ENCODE measurements at regions not wholly inside any gene's neighbourhood (a gene's known extent, or its start where the extent isn't known, plus 50 kb on each side); places are given as distances from the start of the nearest gene placed in this dataset.

- TF ChIP-seq RAD21 (conservative IDR thresholded peaks at IDR 0.05) (no peak), SMC3 (conservative IDR thresholded peaks at IDR 0.05; ENCODE audit: poor library complexity) (no peak)
Observed at GRCh38 chr3:69669070-69669469, 70.2 kb upstream of the MITF start (continued).

GRCh38 chr3:69665026-69665737 lies 74.1 kb upstream of the MITF start:
- H3K27ac ChIP-seq (ENCODE audit: low read length), result peak overlapping the region; percentile 14
- H4K20me1 ChIP-seq (ENCODE audit: insufficient read depth), result no peaks in the 10 kb centered on the region
- H2AFZ ChIP-seq (ENCODE audit: low read depth, low read length), result no peak overlapping the region
- no peaks in the 10 kb centered on the region for H3F3A ChIP-seq (ENCODE audit: insufficient read depth, low read length, poor library complexity, severe bottlenecking)
- H3K9me3 ChIP-seq (ENCODE audit: low read length), result no peaks in the 10 kb centered on the region
- H3K79me2 ChIP-seq (replicated peaks; ENCODE audit: insufficient read depth, low read length), result no peaks in the 10 kb centered on the region
- no peak overlapping the region for H3K9ac ChIP-seq (ENCODE audit: low read length)
- no peak overlapping the region for H3K4me2 ChIP-seq (ENCODE audit: low read length)
- no peaks in the 10 kb centered on the region for H3K9me2 ChIP-seq (ENCODE audit: insufficient read depth, low read length)
- no peaks in the 10 kb centered on the region for H3K27me3 ChIP-seq (ENCODE audit: insufficient read depth, low read depth, low read length)
- no peaks in the 10 kb centered on the region for H3K36me3 ChIP-seq (ENCODE audit: insufficient read depth, low read length)
- TF ChIP-seq EP300 (conservative IDR thresholded peaks at IDR 0.05; ENCODE audit: poor library complexity, severe bottlenecking) (peak; percentile 87), SMC3 (conservative IDR thresholded peaks at IDR 0.05; ENCODE audit: poor library complexity) (peak; percentile 14), TAF1 (IDR thresholded peaks at IDR 0.05; ENCODE audit: low read depth) (no peak), POLR2AphosphoS5 (IDR thresholded peaks at IDR 0.05) (peak; percentile 89)
- TF ChIP-seq, protein P1, sequence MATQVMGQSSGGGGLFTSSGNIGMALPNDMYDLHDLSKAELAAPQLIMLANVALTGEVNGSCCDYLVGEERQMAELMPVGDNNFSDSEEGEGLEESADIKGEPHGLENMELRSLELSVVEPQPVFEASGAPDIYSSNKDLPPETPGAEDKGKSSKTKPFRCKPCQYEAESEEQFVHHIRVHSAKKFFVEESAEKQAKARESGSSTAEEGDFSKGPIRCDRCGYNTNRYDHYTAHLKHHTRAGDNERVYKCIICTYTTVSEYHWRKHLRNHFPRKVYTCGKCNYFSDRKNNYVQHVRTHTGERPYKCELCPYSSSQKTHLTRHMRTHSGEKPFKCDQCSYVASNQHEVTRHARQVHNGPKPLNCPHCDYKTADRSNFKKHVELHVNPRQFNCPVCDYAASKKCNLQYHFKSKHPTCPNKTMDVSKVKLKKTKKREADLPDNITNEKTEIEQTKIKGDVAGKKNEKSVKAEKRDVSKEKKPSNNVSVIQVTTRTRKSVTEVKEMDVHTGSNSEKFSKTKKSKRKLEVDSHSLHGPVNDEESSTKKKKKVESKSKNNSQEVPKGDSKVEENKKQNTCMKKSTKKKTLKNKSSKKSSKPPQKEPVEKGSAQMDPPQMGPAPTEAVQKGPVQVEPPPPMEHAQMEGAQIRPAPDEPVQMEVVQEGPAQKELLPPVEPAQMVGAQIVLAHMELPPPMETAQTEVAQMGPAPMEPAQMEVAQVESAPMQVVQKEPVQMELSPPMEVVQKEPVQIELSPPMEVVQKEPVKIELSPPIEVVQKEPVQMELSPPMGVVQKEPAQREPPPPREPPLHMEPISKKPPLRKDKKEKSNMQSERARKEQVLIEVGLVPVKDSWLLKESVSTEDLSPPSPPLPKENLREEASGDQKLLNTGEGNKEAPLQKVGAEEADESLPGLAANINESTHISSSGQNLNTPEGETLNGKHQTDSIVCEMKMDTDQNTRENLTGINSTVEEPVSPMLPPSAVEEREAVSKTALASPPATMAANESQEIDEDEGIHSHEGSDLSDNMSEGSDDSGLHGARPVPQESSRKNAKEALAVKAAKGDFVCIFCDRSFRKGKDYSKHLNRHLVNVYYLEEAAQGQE (IDR thresholded peaks at IDR 0.05; ENCODE audit: borderline replicate concordance), result peak; percentile 63
- peak overlapping the region; percentile 32 for H3K4me3 ChIP-seq (ENCODE audit: low read length)

DNA sequence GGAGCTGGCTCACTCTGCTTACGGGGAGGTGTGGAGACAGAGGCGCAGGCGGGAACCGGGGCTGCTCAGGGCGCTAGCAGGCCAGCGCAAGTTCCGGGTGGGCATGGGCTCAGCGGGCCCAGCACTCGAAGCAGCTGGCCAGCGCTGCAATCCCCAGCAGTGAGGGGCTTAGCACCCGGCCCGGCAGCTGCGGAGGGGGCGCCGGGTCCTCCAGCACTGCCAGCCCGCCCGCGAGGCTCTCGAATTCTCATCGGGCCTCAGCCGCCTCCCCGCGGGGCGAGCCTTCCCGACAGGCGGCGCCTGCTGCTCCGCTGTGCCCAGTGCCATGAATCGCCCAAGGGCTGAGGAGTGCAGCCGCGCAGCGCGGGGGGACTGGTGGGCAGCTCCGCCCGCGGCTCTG lies 78.6 kb upstream of the MITF start:
- Histone ChIP-seq H3K4me3 (ENCODE audit: low read length) (no peak overlapping the region), H3K9ac (ENCODE audit: low read length) (no peak overlapping the region), H3K36me3 (ENCODE audit: insufficient read depth, low read length) (no peaks in the 10 kb centered on the region), H3K27ac (ENCODE audit: low read length) (no peak overlapping the region), H3K4me2 (ENCODE audit: low read length) (no peak overlapping the region), H3K9me2 (ENCODE audit: insufficient read depth, low read length) (no peaks in the 10 kb centered on the region), H4K20me1 (ENCODE audit: insufficient read depth) (no peaks in the 10 kb centered on the region), H2AFZ (ENCODE audit: low read depth, low read length) (no peak overlapping the region), H3K27me3 (ENCODE audit: insufficient read depth, low read depth, low read length) (no peaks in the 10 kb centered on the region), H3K79me2 (replicated peaks; ENCODE audit: insufficient read depth, low read length) (no peaks in the 10 kb centered on the region), H3F3A (ENCODE audit: insufficient read depth, low read length, poor library complexity, severe bottlenecking) (no peaks in the 10 kb centered on the region), H3K9me3 (ENCODE audit: low read length) (no peaks in the 10 kb centered on the region)
- TF ChIP-seq SMC3 (conservative IDR thresholded peaks at IDR 0.05; ENCODE audit: poor library complexity) (no peak), POLR2AphosphoS5 (IDR thresholded peaks at IDR 0.05) (no peak), EP300 (conservative IDR thresholded peaks at IDR 0.05; ENCODE audit: poor library complexity, severe bottlenecking) (no peak), RAD21 (conservative IDR thresholded peaks at IDR 0.05) (no peak), MXI1 (conservative IDR thresholded peaks at IDR 0.05; ENCODE audit: poor library complexity, severe bottlenecking) (no peak), EZH2 (IDR thresholded peaks at IDR 0.05; ENCODE audit: borderline replicate concordance, insufficient read depth, low read length, poor library complexity, severe bottlenecking) (no peak), TAF1 (IDR thresholded peaks at IDR 0.05; ENCODE audit: low read depth) (no peak)
- TF ChIP-seq, protein P1 (IDR thresholded peaks at IDR 0.05; ENCODE audit: borderline replicate concordance), result no peak
- TF ChIP-seq, protein P2, sequence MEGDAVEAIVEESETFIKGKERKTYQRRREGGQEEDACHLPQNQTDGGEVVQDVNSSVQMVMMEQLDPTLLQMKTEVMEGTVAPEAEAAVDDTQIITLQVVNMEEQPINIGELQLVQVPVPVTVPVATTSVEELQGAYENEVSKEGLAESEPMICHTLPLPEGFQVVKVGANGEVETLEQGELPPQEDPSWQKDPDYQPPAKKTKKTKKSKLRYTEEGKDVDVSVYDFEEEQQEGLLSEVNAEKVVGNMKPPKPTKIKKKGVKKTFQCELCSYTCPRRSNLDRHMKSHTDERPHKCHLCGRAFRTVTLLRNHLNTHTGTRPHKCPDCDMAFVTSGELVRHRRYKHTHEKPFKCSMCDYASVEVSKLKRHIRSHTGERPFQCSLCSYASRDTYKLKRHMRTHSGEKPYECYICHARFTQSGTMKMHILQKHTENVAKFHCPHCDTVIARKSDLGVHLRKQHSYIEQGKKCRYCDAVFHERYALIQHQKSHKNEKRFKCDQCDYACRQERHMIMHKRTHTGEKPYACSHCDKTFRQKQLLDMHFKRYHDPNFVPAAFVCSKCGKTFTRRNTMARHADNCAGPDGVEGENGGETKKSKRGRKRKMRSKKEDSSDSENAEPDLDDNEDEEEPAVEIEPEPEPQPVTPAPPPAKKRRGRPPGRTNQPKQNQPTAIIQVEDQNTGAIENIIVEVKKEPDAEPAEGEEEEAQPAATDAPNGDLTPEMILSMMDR (IDR thresholded peaks at IDR 0.05; ENCODE audit: poor library complexity, severe bottlenecking), result no peak

Measured in neural cell (in vitro differentiated cells).